OCI-LY3 (cell line): ENCODE measurements at regions not wholly inside any gene's neighbourhood (a gene's known extent, or its start where the extent isn't known, plus 50 kb on each side); places are given as distances from the start of the nearest gene placed in this dataset.

Experiments used
- H2AFZ ChIP-seq: fragments of 200-600, 300-600 bp; shearing (Covaris generic); 2 replicates; pipeline ENCODE4 v1.6.0; 2014; ENCODE audit warnings: antibody characterized with exemption, low read depth, low read length
- H3K27ac ChIP-seq: fragments of 200-600, 300-600 bp; sonication (generic); 2 replicates; pipeline ENCODE4 v1.5.1; 2014; ENCODE audit warnings: mild to moderate bottlenecking, low read length, moderate library complexity, mixed read lengths
- H3K27me3 ChIP-seq: fragments of 200-600, 300-600 bp; sonication (generic); 2 replicates; pipeline ENCODE4 v1.6.1; 2014; ENCODE audit warnings: low read depth, low read length, mixed read lengths
- H3K36me3 ChIP-seq: fragments of 200-600, 300-600 bp; sonication (generic); replicated peaks from 2 replicates; pipeline ENCODE3; 2014; ENCODE audit warnings: low read depth, low read length, mixed read lengths
- H3K4me1 ChIP-seq: fragments of 300-600, 200-600 bp; sonication (generic); 2 replicates; pipeline ENCODE4 v1.6.1; 2014; ENCODE audit warnings: low read length, mixed read lengths
- H3K4me2 ChIP-seq: fragments of 200-600, 300-600 bp; sonication (generic); 2 replicates; pipeline ENCODE4 v1.6.1; 2014; ENCODE audit warnings: low read length, mixed read lengths
- H3K4me3 ChIP-seq: fragments of 300-600, 200-600 bp; sonication (generic); 2 replicates; pipeline ENCODE4 v1.5.1; 2014; ENCODE audit warnings: antibody characterized with exemption, mild to moderate bottlenecking, low read length, moderate library complexity
- H3K79me2 ChIP-seq: fragments of 300-600, 200-600 bp; shearing (Covaris generic); 2 replicates; pipeline ENCODE4 v1.6.1; 2014; ENCODE audit warnings: mild to moderate bottlenecking, low read length, mixed read lengths
- H3K9ac ChIP-seq: fragments of 300-600, 200-600 bp; shearing (Covaris generic); 2 replicates; pipeline ENCODE4 v1.6.0; 2014; ENCODE audit warnings: mild to moderate bottlenecking, low read length, moderate library complexity
- H3K9me3 ChIP-seq: fragments of 200-600, 300-600 bp; shearing (Covaris generic); 2 replicates; pipeline ENCODE4 v1.6.1; 2014; ENCODE audit warnings: low read length, mixed read lengths; ENCODE audit not compliant: insufficient read depth
- H4K20me1 ChIP-seq: fragments of 200-600, 300-600 bp; sonication (generic); 2 replicates; pipeline ENCODE4 v1.6.1; 2016; ENCODE audit warnings: low read length, mixed read lengths; ENCODE audit not compliant: insufficient read depth
- EZH2phosphoT487 ChIP-seq: fragments of 200-600 bp; shearing (Covaris generic); IDR thresholded peaks from 2 replicates; pipeline ENCODE4 v1.6.1; 2018; ENCODE audit warnings: antibody characterized with exemption, mixed run types, low read depth
- TF ChIP-seq, protein P1 (sequence below): fragments of 200-600, 300-600 bp; sonication (generic); IDR thresholded peaks from 2 replicates; pipeline ENCODE4 v1.5.1; 2014; ENCODE audit warnings: antibody characterized with exemption, low read length, low read depth

- no peak overlapping the region for H3K9ac ChIP-seq
- H3K4me1 ChIP-seq: no peaks in the 10 kb centered on the region
- H3K4me2 ChIP-seq: no peak overlapping the region
- no peaks in the 10 kb centered on the region for H3K36me3 ChIP-seq
- H4K20me1 ChIP-seq: no peaks in the 10 kb centered on the region
- H3K27ac ChIP-seq: no peak overlapping the region
- TF ChIP-seq, protein P1, sequence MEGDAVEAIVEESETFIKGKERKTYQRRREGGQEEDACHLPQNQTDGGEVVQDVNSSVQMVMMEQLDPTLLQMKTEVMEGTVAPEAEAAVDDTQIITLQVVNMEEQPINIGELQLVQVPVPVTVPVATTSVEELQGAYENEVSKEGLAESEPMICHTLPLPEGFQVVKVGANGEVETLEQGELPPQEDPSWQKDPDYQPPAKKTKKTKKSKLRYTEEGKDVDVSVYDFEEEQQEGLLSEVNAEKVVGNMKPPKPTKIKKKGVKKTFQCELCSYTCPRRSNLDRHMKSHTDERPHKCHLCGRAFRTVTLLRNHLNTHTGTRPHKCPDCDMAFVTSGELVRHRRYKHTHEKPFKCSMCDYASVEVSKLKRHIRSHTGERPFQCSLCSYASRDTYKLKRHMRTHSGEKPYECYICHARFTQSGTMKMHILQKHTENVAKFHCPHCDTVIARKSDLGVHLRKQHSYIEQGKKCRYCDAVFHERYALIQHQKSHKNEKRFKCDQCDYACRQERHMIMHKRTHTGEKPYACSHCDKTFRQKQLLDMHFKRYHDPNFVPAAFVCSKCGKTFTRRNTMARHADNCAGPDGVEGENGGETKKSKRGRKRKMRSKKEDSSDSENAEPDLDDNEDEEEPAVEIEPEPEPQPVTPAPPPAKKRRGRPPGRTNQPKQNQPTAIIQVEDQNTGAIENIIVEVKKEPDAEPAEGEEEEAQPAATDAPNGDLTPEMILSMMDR: no peak
- no peak for TF ChIP-seq EZH2phosphoT487
- H3K4me3 ChIP-seq: no peak overlapping the region
- H3K27me3 ChIP-seq: peaks cover 5% of the 10 kb centered on the region; the same call in 1 of the 2 replicates
- H3K79me2 ChIP-seq: no peaks in the 10 kb centered on the region
- H3K9me3 ChIP-seq: no peaks in the 10 kb centered on the region
- H2AFZ ChIP-seq: no peak overlapping the region
Measured at GRCh38 chr1:5504364-5504740, 487.9 kb downstream of the NPHP4 start.

GRCh38 chr1:5503556-5504363, 488.5 kb downstream of the NPHP4 start:
- H3K27me3 ChIP-seq: peaks cover 5% of the 10 kb centered on the region; the same call in 1 of the 2 replicates
- H3K4me1 ChIP-seq: no peaks in the 10 kb centered on the region
- TF ChIP-seq, protein P1: no peak
- TF ChIP-seq EZH2phosphoT487: no peak

DNA sequence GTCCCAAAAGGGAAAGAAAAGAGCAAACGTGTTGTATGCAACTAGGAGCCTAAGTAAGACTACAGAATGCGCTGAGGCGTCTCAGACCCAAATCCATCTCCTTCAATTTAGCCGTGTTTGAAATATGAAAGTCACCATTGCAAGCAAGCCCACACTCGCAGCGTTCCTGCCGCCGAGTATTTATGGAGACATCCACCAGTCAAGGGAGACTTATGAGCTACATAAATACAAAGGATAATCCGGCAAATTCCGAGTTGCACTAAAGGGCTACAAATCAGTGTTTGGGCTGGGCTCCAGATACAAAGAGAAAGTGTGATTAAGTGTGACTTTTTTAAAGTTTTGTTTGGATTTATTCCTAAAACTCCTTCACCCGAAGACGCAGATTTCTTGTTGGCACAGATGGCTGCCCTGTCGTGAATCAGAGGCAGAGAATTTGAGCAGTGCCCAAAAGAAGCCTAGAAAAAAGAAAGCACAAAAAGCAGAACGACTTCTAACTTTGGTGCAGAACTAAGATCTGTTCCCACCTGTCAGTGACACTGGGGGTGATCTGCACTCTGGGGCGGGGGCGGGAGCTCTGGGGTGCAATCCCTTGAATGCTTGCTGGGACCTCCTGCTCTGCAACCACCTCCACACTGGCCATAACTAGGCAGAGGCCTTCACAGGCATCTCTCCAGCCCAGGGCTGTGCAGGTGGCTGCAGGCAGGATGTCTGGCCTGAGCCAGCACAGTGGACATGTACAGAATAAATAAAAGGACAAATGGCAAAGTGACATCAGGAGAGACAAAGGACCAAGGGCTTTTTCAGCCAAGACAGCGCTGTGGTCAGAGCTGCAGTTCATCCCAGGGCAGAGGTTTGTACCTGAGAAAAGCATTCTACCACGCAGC, 489.7 kb downstream of the NPHP4 start:
- Histone ChIP-seq H3K4me3 (no peak overlapping the region), H3K27ac (no peak overlapping the region), H3K27me3 (peaks cover 5% of the 10 kb centered on the region; the same call in 1 of the 2 replicates), H3K36me3 (no peaks in the 10 kb centered on the region), H3K9ac (no peak overlapping the region), H3K4me2 (no peak overlapping the region), H3K79me2 (no peaks in the 10 kb centered on the region), H4K20me1 (no peaks in the 10 kb centered on the region), H3K4me1 (no peaks in the 10 kb centered on the region), H2AFZ (no peak overlapping the region), H3K9me3 (no peaks in the 10 kb centered on the region)
- no peak for TF ChIP-seq EZH2phosphoT487
- TF ChIP-seq, protein P1: no peak

More at GRCh38 chr1:5503556-5504363, 488.5 kb downstream of the NPHP4 start:
- Histone ChIP-seq H3K9me3 (no peaks in the 10 kb centered on the region), H3K79me2 (no peaks in the 10 kb centered on the region), H3K4me3 (no peak overlapping the region), H2AFZ (no peak overlapping the region), H3K36me3 (no peaks in the 10 kb centered on the region), H4K20me1 (no peaks in the 10 kb centered on the region), H3K27ac (no peak overlapping the region), H3K4me2 (no peak overlapping the region), H3K9ac (no peak overlapping the region)
